H1 (cell line): ENCODE measurements at regions not wholly inside any gene's neighbourhood (a gene's known extent, or its start where the extent isn't known, plus 50 kb on each side); places are given as distances from the start of the nearest gene placed in this dataset.

Source experiments
- TAF1 ChIP-seq: IDR thresholded peaks from 2 replicates; pipeline ENCODE4 v1.6.1; 2011; ENCODE audit warnings: mild to moderate bottlenecking, low read depth, low read length
- TF ChIP-seq, protein P1 (sequence below), 3 experiments: IDR thresholded peaks; 1 replicate in 2 of 3; 2 replicates in 1 of 3; pipeline versions ENCODE4 v1.5.1 to v1.6.1; 2011; ENCODE audit warnings: low read length in 3 of 3, mild to moderate bottlenecking in 3 of 3, inconsistent platforms in 2 of 3, low read depth in 1 of 3, moderate library complexity in 1 of 3; ENCODE audit not compliant: insufficient read depth in 1 of 3; ENCODE audit errors: control extremely low read depth in 1 of 3

DNA sequence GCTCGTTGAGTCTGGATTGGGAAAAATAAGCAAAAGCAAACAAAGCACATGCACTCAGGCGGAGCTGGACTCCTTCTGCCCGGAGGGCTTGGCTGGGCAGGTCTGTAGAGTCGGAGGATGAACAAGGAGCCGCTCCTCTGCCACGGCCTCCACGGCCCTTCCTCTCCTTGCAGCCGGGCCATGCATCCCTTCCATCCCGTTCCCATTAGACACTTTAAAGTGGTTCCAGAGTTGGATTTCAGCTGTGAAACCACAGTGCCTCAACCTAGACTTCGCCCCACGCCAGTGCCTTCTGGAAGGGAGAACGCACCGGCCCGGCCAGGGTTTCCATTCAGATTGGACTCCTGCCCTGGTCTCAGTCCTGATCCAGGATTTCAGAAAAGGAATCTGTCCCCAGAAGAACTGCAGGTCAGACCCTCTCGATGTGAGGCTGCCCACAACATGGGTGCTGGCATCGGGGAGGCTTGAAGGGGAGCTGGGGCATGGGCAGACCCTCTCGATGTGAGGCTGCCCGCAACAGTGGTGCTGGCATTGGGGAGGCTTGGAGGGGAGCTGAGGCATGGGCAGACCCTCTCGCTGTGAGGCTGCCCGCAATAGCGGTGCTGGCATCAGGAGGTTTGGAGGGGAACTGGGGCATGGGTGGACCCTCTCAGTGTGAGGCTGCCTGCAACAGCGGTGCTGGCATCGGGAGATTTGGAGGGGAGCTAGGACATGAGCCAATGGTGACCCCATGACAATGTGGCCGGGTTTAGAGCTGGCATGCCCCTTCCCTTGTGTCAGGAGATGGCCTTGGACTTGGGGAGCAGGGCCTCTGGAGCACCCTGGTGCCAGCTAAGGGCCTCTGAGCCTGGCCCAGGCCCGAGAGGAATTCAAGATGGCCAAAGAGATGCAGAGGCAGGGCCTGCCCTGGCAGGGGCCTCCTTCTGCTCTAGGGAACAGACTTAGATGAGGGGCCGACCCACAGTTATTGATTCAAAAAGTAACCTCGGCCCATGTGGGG lies 304.5 kb downstream of the NDUFA10 start:
- TF ChIP-seq TAF1: no peak
- TF ChIP-seq, protein P1, sequence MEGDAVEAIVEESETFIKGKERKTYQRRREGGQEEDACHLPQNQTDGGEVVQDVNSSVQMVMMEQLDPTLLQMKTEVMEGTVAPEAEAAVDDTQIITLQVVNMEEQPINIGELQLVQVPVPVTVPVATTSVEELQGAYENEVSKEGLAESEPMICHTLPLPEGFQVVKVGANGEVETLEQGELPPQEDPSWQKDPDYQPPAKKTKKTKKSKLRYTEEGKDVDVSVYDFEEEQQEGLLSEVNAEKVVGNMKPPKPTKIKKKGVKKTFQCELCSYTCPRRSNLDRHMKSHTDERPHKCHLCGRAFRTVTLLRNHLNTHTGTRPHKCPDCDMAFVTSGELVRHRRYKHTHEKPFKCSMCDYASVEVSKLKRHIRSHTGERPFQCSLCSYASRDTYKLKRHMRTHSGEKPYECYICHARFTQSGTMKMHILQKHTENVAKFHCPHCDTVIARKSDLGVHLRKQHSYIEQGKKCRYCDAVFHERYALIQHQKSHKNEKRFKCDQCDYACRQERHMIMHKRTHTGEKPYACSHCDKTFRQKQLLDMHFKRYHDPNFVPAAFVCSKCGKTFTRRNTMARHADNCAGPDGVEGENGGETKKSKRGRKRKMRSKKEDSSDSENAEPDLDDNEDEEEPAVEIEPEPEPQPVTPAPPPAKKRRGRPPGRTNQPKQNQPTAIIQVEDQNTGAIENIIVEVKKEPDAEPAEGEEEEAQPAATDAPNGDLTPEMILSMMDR (IDR thresholded peaks at IDR 0.05; ENCODE audit: control extremely low read depth in 1 of 3, insufficient read depth in 1 of 3, low read depth in 1 of 3, low read length in 3 of 3): no peak
